Adrenal gland (tissue), 9 donors: ENCODE measurements at regions not wholly inside any gene's neighbourhood (a gene's known extent, or its start where the extent isn't known, plus 50 kb on each side); places are given as distances from the start of the nearest gene placed in this dataset.

Source experiments
- DNase-seq, 7 donors: peaks; one replicate each; pipeline ENCODE4 v3.0.0-alpha.2; 2019 to 2020
- H3K27ac ChIP-seq, 5 donors: fragments of 200-600 bp; sonication (generic) in 4 of 5; 1 replicate in 3 of 5; 2 replicates in 2 of 5; pipeline versions ENCODE4 v1.5.1 to v1.8.0; 2016 to 2020; ENCODE audit warnings: mild to moderate bottlenecking in 1 of 5
- H3K27me3 ChIP-seq: fragments of 200-600 bp; 2 replicates; pipeline ENCODE4 v1.8.0; 2021
- H3K36me3 ChIP-seq, 2 donors: fragments of 200-600 bp; replicated peaks in 1 of 2; 1 replicate in 1 of 2; 2 replicates in 1 of 2; pipeline versions ENCODE4 v1.5.1 to v1.8.0; 2018 to 2022
- H3K4me1 ChIP-seq, 2 donors: fragments of 200-600 bp; replicated peaks in 1 of 2; 1 replicate in 1 of 2; 2 replicates in 1 of 2; pipeline versions ENCODE4 v1.5.1 to v1.8.0; 2018 to 2021
- H3K4me3 ChIP-seq, 4 donors: fragments of 200-600 bp; sonication (generic) in 3 of 4; one replicate each; pipeline ENCODE4 v1.5.1; 2016 to 2018
- H3K9me3 ChIP-seq, 3 donors: fragments of 200-600 bp; sonication (generic) in 1 of 3; replicated peaks in 1 of 3; 1 replicate in 2 of 3; 2 replicates in 1 of 3; pipeline versions ENCODE4 v1.5.1 to v1.8.0; 2016 to 2021
- POLR2A ChIP-seq, 2 donors: fragments of 450-650 bp; IDR thresholded peaks; one replicate each; pipeline ENCODE4 v1.6.1; 2017; ENCODE audit warnings: antibody characterized with exemption in 2 of 2, mild to moderate bottlenecking in 2 of 2, moderate library complexity in 1 of 2
- WGBS, 4 donors: extraction: QIAGEN DNeasy Blood & Tissue Kit in 2 of 4; methylation state at CpG; one replicate each; pipeline versions ENCODE4 v1.1.5 to v1.1.7; 2013 to 2017; 5-methylcytosine and 5-hydroxymethylcytosine counted together
- intact Hi-C, 2 donors: fragments of 100-400 bp; cut with DNase I; formaldehyde crosslinking; loops; one replicate each; pipeline versions ENCODE4 v1.14.1 to v1.15.0; 2022 to 2023
- TF ChIP-seq, protein P1 (sequence below), 6 experiments: fragments of 450-650 bp in 4 of 6; fragments of 200-600 bp in 2 of 6; sonication (generic) in 1 of 6; IDR thresholded peaks; 1 replicate in 5 of 6; 2 replicates in 1 of 6; pipeline versions ENCODE4 v1.5.1 to v1.8.0; 2016 to 2021; ENCODE audit warnings: antibody characterized with exemption in 6 of 6, mild to moderate bottlenecking in 2 of 6, moderate library complexity in 1 of 6
- donor health status: healthy with polysubstance abuse.
- donor health status: Bipolar disorder and iron deficiency.
- donor health status: DM: yes; HTN: yes; CAD: no.
- donor health status: DM: no; HTN: no; CAD: no.
- donor health status: DM: no; HTN: no; CAD: no.

DNA sequence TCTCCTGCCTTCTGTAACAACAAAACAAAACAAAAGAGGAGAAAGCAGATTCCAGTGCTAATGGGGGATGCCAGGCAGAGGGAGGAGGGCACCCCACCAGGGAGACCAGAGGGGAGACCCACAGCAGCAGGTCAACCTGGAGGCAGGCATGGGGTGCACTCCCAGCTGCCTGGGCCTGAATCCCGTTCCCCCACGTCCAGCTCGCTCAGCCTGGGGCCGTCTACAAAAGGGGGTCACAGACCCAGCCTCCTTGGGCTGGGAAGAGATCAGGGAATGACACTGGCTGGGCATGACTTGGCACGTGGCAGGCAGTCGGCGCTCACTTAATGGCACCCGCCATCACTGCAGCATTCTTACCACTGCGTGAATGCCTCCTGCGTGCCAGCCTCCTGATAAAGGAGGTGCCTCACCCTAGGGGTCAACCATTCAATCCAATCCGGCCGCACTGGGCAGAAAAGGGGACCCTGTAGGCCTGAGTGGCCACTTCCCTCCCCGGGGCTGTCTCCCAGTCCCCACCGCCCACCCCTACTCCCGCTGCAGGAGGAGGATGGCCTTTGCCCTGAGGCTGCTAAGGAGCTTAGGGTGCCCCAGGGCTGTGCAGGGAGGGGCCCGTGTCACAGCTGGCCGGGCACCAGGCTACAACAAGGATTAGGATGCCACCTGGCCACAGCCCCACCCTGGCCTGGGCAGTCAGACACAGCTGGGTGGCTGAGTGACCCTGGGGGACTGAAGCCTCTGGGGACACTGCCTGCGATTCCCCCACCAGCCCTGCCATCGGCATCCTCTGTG, 87.5 kb downstream of the NCOR2 start:
- H3K4me1 ChIP-seq = peaks cover 0 to 16% of the 10 kb centered on the region in 2 donors
- intact Hi-C loops = no loop called here
- H3K36me3 ChIP-seq = peaks cover 0 to 37% of the 10 kb centered on the region in 2 donors
- H3K27me3 ChIP-seq = no peaks in the 10 kb centered on the region
- H3K4me3 ChIP-seq = no peak overlapping the region
- H3K27ac ChIP-seq = peak overlapping the region in 2 of 5 donors; percentile 47 to 79
- WGBS, 4 donors = 59 to 92% (median 80%) methylated on average over 8 to 19 of the region's 19 CpGs
- TF ChIP-seq POLR2A (IDR thresholded peaks at IDR 0.05) = no peak
- no peaks in the 10 kb centered on the region for H3K9me3 ChIP-seq
- DNase-seq = no peak

DNA sequence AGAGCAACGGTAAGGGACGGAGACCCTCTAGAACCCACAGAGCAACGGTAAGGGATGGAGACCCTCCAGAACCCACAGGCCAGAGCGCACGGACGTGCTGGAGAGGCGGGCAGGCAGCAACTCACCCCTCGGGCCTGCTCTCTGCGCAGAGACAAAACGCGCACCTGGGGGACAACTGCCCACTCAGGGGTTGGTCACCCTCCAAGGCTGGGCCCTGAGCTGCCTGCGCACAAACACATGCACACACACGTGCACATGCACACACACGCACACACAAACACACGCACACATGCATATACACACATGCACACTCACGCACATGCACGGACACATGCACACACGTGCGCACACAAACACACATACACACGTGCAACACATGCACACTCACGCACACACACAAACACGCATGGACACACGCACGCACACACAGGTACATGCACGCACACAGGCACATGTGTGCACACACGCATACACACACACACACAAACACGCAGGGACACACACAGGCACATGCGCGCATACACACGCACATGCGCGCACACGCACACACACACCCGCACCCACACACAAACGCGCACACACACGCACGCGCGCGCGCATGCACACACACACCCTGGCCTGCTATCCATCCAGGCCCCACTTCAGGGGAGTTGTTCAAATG, 88.3 kb downstream of the NCOR2 start:
- Histone ChIP-seq H3K4me1 (peaks cover 0 to 22% of the 10 kb centered on the region in 2 donors), H3K9me3 (no peaks in the 10 kb centered on the region), H3K27ac (no peak overlapping the region), H3K27me3 (no peaks in the 10 kb centered on the region), H3K4me3 (no peak overlapping the region), H3K36me3 (peaks cover 0 to 39% of the 10 kb centered on the region in 2 donors)
- 92 to 96% (median 94%) methylated on average over 30 to 42 of the region's 42 CpGs for WGBS, 4 donors
- DNase-seq = no peak
- intact Hi-C loops = no loop called here
- TF ChIP-seq, protein P1, sequence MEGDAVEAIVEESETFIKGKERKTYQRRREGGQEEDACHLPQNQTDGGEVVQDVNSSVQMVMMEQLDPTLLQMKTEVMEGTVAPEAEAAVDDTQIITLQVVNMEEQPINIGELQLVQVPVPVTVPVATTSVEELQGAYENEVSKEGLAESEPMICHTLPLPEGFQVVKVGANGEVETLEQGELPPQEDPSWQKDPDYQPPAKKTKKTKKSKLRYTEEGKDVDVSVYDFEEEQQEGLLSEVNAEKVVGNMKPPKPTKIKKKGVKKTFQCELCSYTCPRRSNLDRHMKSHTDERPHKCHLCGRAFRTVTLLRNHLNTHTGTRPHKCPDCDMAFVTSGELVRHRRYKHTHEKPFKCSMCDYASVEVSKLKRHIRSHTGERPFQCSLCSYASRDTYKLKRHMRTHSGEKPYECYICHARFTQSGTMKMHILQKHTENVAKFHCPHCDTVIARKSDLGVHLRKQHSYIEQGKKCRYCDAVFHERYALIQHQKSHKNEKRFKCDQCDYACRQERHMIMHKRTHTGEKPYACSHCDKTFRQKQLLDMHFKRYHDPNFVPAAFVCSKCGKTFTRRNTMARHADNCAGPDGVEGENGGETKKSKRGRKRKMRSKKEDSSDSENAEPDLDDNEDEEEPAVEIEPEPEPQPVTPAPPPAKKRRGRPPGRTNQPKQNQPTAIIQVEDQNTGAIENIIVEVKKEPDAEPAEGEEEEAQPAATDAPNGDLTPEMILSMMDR (IDR thresholded peaks at IDR 0.05) = no peak
- TF ChIP-seq POLR2A (IDR thresholded peaks at IDR 0.05) = no peak

DNA sequence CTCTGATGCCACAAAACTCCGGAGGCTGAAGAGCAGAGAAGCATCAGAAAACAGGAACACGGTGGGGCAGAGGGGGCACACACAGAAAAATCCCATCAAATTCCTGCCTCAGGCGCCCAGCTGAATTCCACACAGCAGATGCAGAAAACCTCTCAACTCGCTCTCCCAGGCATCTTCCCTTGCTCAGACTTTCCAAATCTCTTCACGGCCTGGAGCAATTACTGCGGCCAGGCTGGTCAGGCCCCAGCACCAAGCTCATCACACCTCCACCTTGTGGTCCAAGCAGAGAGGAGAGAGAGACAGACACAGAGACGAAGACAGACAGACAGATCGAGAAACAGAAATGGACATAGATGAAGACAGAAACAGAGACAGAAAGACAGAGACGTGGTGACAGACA, 89.0 kb downstream of the NCOR2 start:
- H3K4me3 ChIP-seq = no peak overlapping the region
- H3K36me3 ChIP-seq = peaks cover 0 to 38% of the 10 kb centered on the region in 2 donors
- no peak overlapping the region for H3K27ac ChIP-seq
- H3K9me3 ChIP-seq = no peaks in the 10 kb centered on the region
- peaks cover 0 to 22% of the 10 kb centered on the region in 2 donors for H3K4me1 ChIP-seq
- TF ChIP-seq, protein P1 (IDR thresholded peaks at IDR 0.05) = no peak
- no peak for TF ChIP-seq POLR2A (IDR thresholded peaks at IDR 0.05)
- no peaks in the 10 kb centered on the region for H3K27me3 ChIP-seq
- DNase-seq = no peak
- WGBS, 4 donors = 74 to 89% (median 80%) methylated on average over 9 of the region's 9 CpGs
- intact Hi-C loops = no loop called here

DNA sequence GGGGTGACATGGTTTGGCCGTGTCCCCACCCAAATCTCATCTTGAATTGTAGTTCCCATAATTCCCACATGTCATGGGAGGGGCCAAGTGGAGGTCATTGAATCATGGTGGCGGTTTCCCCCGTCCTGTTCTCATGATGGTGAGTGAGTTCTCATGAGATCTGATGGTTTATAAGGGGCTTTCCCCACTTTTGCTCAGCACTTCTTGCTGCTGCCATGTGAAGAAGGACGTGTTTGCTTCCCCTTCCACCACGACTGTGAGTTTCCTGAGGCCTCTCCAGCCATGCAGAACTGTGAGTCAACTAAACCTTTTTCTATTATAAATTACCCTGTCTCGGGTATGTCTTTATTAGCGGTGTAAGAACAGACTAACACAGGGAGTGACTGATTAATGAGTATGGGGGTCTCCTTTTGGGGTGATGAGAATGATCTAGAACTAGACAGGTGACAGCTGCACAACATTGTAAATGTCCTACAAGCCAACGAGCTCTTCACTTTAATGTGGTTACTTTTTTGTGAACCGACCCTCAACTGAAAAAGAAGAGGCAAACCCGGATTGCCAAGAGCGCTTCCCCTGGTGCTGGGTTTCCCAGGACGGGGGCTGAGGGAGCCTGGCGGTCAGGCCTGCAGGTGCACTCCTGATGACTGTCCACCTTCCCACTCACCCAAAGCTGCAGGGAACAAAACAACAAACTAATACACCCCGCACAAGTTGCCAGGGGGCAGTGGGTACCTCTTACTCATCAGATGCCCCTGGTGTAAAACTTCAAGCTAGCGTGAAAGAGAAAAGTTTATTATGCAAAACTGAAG, 90.1 kb downstream of the NCOR2 start:
- H3K4me1 ChIP-seq = peaks cover 0 to 22% of the 10 kb centered on the region in 2 donors
- peaks cover 0 to 39% of the 10 kb centered on the region in 2 donors for H3K36me3 ChIP-seq
- WGBS, 4 donors = 77 to 86% (median 78%) methylated on average over 15 of the region's 15 CpGs
- no peak for DNase-seq
- TF ChIP-seq, protein P1 (IDR thresholded peaks at IDR 0.05) = no peak
- no peak for TF ChIP-seq POLR2A (IDR thresholded peaks at IDR 0.05)
- H3K27me3 ChIP-seq = no peaks in the 10 kb centered on the region
- no peak overlapping the region for H3K4me3 ChIP-seq
- no peak overlapping the region for H3K27ac ChIP-seq
- intact Hi-C loops = no loop called here
- H3K9me3 ChIP-seq = no peaks in the 10 kb centered on the region
